AG20443 (cell line): ENCODE measurements at regions not wholly inside any gene's neighbourhood (a gene's known extent, or its start where the extent isn't known, plus 50 kb on each side); places are given as distances from the start of the nearest gene placed in this dataset.
A peak's percentile ranks its signal among the peaks of the same experiment; 100 is the strongest.

Experiments
- DNase-seq: peaks from one replicate; pipeline ENCODE4 v3.0.0; 2012; ENCODE audit warnings: low spot score, mixed read lengths

- DNase-seq: no peak
Measured at GRCh38 chr2:144241801-144242200, 278.1 kb downstream of the ZEB2 start.

GRCh38 chr2:144240656-144241339 lies 279.1 kb downstream of the ZEB2 start:
- no peak for DNase-seq

- DNase-seq: no peak
Measured at GRCh38 chr2:144239726-144240125, 280.2 kb downstream of the ZEB2 start.

- no peak for DNase-seq
Measured at GRCh38 chr2:144239306-144239705, 280.6 kb downstream of the ZEB2 start.

DNA sequence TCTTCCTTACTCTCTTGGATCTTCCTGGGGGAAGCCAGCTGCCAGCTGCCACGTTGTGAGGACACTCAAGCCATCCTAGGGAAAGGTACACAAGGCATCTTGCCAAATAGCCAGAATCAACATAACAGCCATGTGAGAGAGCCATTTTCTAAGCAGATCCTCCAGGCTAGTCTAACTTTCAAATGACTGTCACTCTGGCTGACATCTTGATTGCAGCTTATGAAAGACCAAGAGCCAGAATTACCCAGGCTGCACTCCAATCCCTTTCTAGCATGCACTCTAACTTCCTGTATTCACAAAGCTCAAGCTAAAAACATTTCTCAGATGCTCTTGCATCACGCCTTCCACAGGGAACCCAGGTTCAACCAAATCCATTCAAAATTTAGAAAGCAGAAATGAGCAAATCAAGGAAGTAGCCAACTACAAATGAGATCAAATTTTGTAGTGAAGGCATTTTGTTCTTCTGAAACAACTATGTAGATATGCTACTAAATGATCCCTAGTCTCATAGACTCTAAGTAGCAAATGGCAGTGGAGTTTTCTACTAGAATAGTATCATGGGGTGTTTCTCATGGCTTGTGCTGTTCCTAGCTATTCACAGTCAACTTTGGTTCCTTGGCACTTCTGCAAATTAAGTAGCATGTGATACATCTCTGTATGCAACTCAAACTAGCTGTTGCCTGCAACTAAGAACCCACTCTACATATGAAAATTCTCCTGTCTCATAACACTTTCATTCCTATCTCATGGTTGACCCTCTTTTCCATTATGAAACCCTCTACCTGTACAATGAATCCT lies 281.9 kb downstream of the ZEB2 start:
- DNase-seq: no peak

GRCh38 chr2:144237108-144237507 lies 282.8 kb downstream of the ZEB2 start:
- no peak for DNase-seq

GRCh38 chr2:144235050-144235449 lies 284.9 kb downstream of the ZEB2 start:
- DNase-seq: no peak

DNA sequence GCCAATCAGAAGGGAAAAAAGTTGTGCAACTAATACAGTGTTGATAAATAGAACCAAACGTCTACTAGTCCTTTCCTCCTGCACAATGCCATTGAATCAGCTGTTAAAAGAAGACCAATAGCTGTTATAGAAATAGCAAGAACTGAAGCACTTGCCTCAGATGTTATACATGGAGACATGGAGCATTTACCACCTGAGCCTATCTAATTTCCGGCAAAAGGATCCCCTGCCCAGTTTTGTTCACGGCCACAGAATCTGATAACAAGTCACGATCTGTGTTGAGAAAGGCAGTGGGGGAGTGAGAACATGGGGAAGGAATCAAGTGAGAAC lies 285.4 kb downstream of the ZEB2 start:
- no peak for DNase-seq

GRCh38 chr2:144233733-144234541 lies 286.0 kb downstream of the ZEB2 start:
- DNase-seq: no peak

- DNase-seq: no peak
Measured at GRCh38 chr2:144233317-144233716, 286.6 kb downstream of the ZEB2 start.

DNA sequence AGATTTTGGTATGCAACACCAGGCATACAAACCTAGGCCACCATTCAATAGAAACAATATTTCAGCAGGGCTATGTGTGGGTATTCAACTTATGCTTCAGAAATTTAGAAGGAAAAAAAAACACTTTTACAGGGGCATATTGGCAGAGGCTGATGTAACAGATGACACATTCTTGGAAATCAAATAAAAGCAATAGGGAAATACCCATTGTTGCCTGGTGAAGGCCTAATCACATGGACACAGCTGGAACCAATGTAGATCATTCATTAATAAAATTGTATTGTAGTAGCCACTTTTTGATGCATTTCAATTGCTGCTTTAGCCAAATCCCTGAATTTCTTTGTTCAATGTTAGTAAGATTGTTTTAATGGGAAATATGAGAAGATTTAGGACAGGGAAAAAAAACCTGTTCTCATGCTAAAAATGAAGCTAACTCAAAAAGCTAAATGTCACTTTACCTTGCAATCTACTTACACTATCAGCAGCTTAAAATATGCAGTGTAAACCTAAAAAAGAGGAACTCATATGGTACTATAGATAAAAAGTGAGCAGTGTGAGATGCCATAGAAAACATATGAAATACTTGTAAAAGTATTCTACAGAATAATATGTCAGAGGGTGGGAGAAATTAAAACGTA lies 289.4 kb downstream of the ZEB2 start:
- DNase-seq: no peak

- no peak for DNase-seq
Measured at GRCh38 chr2:144230033-144230432, 289.9 kb downstream of the ZEB2 start.

GRCh38 chr2:144229296-144229695 lies 290.6 kb downstream of the ZEB2 start:
- no peak for DNase-seq

DNA sequence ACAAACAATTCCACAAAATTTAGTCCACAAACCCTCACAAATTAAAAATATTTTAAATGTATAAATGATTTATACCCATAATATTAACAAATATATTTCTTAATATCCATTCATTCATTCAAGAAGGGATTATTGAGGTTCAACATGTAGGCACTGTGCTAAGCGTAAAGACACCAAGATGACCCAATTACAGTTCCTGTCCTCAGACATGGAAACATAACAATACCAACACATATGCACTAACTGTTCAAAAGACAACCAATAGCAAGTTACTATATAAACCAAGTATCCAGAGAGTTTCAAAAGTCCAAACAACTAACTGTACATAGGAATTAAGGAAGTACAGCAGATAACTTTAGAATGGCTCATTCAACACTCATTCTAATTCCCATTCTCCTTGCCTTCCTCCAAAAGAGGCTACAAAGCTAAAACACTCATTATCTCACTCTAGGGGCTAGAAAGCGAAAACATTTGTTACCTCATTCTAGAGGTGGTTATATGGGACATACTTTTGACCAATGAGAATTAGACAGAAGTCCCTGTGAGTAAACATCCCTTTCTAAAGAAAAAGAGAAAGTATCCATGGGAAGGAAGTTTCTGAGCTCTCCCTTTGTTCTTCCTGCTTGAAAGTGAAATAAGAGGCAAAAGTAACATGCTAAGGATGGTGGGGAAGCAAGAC lies 292.4 kb downstream of the ZEB2 start:
- no peak for DNase-seq

GRCh38 chr2:144225076-144225475 lies 294.8 kb downstream of the ZEB2 start:
- DNase-seq: no peak

- no peak for DNase-seq
Measured at GRCh38 chr2:144224472-144224871, 295.4 kb downstream of the ZEB2 start.

DNA sequence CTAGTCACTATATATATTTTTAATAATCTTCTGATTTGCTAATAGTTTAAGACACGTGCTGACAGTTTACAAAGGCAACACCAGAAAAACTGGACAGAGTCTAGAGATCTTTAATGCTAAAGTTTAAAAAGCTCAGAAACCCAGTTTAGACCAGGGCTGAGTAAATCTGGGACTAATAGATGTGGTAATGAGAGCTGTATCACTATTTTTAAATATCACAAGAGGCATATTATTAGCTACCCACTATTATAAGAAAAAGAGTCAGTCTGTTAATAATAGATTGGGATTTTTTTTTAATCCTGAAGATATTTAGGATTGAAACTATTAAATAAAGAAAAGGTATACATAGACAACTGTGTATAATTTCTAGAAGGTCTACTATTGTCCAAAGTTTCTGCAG lies 299.9 kb downstream of the ZEB2 start:
- no peak for DNase-seq

GRCh38 chr2:144217853-144218633 lies 301.9 kb downstream of the ZEB2 start:
- peak; percentile 21 for DNase-seq

- no peak for DNase-seq
Measured at GRCh38 chr2:144215701-144216675, 303.9 kb downstream of the ZEB2 start.

- DNase-seq: no peak
Measured at GRCh38 chr2:144215207-144215606, 304.7 kb downstream of the ZEB2 start.
